ENCODE measurements at regions not wholly inside any gene's neighbourhood (a gene's known extent, or its start where the extent isn't known, plus 50 kb on each side); places are given as distances from the start of the nearest gene placed in this dataset.
"Not testable (repeated sequence)": the region's sequence is repeated elsewhere in the genome, so short reads cannot be mapped to it uniquely, and the experiment has no call there.

DNA sequence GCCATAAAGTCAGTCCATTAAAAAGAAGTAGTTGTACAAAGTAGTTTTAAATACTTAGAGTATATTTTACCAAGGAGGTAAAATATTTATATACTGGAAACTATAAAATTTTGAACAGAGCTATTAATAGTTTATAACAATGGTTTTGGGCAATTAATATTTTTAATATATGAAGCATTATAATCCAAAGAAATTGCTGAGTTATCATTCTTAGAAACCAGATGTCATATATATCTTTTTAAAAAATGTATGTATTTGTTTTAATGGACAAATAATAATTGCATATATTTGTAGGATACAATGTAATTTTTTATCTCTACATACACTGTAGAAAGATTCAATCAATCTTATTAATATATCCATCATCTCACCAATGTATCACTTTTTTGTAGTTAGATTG lies 207.8 kb downstream of the CXXC4 start:
- Histone ChIP-seq H3K4me1 (ENCODE audit: control insufficient read depth in 1 of 2, low read depth in 2 of 2) (no peaks in the 10 kb centered on the region), H3K36me3 (no peaks in the 10 kb centered on the region)
- ATAC-seq (ENCODE audit: insufficient number of reproducible peaks, low FRiP score, low read depth) = no peak

DNA sequence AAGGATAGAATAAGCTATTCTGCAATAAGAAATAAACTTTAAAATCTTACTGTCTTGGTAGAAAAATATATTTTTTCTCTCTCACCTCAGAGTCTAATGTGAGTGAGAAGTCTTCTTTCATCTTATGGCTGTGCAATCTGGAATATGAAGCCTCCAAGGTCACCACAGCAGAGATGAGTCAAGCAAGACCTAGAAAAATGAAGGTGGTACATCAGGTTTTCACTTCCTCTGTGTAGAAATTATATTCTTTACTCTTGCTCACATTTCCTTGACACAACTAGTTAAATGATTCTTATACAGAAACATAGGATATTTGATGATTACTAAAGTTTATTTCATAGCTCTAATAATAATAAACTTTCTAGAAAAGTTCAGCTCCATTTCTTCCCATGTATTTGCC lies 211.4 kb downstream of the CXXC4 start:
- H3K9me3 ChIP-seq = no peaks in the 10 kb centered on the region
- DNase-seq (ENCODE audit: low spot score) = no peak
- H3K27me3 ChIP-seq (replicated peaks; ENCODE audit: insufficient read depth) = no peaks in the 10 kb centered on the region
- H3K27ac ChIP-seq = no peak overlapping the region
- H3K4me1 ChIP-seq (ENCODE audit: control insufficient read depth in 1 of 2, low read depth in 2 of 2) = no peaks in the 10 kb centered on the region
- TF ChIP-seq, protein P1, sequence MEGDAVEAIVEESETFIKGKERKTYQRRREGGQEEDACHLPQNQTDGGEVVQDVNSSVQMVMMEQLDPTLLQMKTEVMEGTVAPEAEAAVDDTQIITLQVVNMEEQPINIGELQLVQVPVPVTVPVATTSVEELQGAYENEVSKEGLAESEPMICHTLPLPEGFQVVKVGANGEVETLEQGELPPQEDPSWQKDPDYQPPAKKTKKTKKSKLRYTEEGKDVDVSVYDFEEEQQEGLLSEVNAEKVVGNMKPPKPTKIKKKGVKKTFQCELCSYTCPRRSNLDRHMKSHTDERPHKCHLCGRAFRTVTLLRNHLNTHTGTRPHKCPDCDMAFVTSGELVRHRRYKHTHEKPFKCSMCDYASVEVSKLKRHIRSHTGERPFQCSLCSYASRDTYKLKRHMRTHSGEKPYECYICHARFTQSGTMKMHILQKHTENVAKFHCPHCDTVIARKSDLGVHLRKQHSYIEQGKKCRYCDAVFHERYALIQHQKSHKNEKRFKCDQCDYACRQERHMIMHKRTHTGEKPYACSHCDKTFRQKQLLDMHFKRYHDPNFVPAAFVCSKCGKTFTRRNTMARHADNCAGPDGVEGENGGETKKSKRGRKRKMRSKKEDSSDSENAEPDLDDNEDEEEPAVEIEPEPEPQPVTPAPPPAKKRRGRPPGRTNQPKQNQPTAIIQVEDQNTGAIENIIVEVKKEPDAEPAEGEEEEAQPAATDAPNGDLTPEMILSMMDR (IDR thresholded peaks at IDR 0.05) = no peak
- no peak for ATAC-seq (ENCODE audit: insufficient number of reproducible peaks, low FRiP score, low read depth)
- no peaks in the 10 kb centered on the region for H3K36me3 ChIP-seq
- no peak overlapping the region for H3K4me3 ChIP-seq

More for the DNA sequence above, 207.8 kb downstream of the CXXC4 start:
- Histone ChIP-seq H3K9me3 (no peaks in the 10 kb centered on the region), H3K4me3 (no peak overlapping the region), H3K27ac (no peak overlapping the region), H3K27me3 (replicated peaks; ENCODE audit: insufficient read depth) (no peaks in the 10 kb centered on the region)
- DNase-seq (ENCODE audit: low spot score) = no peak
- TF ChIP-seq, protein P1 (IDR thresholded peaks at IDR 0.05) = no peak

DNA sequence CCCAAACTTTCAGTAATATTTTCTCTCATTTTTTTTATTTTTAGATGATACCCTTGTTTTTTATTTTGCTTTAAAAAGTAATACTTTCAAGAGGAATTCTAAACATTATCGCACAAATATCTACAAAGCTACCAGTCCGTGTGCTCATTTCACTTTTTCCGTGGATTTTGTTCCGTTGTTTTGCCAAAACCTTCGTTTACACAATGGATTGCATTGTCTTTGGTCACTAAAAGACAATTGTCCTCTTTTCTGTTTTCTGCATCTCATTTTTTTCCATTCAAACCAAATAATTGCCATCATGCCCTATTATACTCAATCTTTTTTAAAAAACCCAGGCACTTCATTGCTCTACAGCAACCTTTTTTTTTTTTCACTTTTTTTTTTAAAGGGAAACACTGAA lies 214.9 kb downstream of the CXXC4 start:
- no peak for DNase-seq (ENCODE audit: low spot score)
- H3K36me3 ChIP-seq = no peaks in the 10 kb centered on the region
- no peaks in the 10 kb centered on the region for H3K4me1 ChIP-seq (ENCODE audit: control insufficient read depth in 1 of 2, low read depth in 2 of 2)
- TF ChIP-seq, protein P1 (IDR thresholded peaks at IDR 0.05) = no peak
- no peaks in the 10 kb centered on the region for H3K27me3 ChIP-seq (replicated peaks; ENCODE audit: insufficient read depth)
- H3K9me3 ChIP-seq = no peaks in the 10 kb centered on the region
- no peak overlapping the region for H3K27ac ChIP-seq
- no peak for ATAC-seq (ENCODE audit: insufficient number of reproducible peaks, low FRiP score, low read depth)
- no peak overlapping the region for H3K4me3 ChIP-seq

DNA sequence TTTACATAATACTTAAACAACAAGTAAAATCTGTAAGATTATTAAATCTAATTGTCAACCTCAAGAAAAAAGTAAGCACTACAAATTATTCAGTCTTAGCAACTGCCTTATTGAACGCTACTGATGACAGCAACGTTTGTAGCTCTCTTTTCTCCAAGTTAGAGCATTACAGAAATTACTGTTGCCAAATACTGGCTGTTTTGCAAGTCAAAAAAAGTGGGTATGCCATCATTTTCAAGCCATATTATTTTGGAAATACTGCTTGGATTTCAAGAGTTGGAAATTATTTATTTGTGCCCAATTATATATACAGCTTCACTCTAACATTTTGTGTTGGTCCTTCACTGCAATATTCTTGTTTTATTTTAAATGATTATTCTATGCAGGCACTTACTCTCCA lies 221.7 kb downstream of the CXXC4 start:
- ATAC-seq (ENCODE audit: insufficient number of reproducible peaks, low FRiP score, low read depth) (no peak), DNase-seq (ENCODE audit: low spot score) (no peak)
- TF ChIP-seq, protein P1 (IDR thresholded peaks at IDR 0.05) = no peak
- Histone ChIP-seq H3K4me1 (ENCODE audit: control insufficient read depth in 1 of 2, low read depth in 2 of 2) (no peaks in the 10 kb centered on the region), H3K9me3 (no peaks in the 10 kb centered on the region), H3K4me3 (no peak overlapping the region), H3K36me3 (no peaks in the 10 kb centered on the region), H3K27ac (no peak overlapping the region), H3K27me3 (replicated peaks; ENCODE audit: insufficient read depth) (no peaks in the 10 kb centered on the region)

DNA sequence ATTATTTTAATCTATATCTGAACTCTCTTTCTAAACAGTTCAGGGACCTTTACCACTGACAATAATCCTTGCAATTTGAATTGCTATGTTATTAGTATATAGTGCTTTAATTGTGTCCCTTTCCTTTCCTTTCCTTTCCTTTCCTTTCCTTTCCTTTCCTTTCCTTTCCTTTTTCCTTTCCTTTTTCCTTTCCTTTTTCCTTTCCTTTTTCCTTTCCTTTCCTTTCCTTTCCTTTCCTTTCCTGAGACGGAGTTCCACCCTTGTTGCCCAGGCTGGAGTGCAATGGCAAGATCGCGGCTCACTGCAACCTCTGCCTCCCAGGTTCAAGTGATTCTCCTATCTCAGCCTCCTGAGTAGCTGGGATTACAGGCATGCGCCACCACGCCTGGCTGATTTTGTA lies 225.1 kb downstream of the CXXC4 start:
- not testable (repeated sequence) for H3K27me3 ChIP-seq (replicated peaks; ENCODE audit: insufficient read depth); H3K4me3 ChIP-seq; H3K27ac ChIP-seq; H3K9me3 ChIP-seq; ATAC-seq (ENCODE audit: insufficient number of reproducible peaks, low FRiP score, low read depth); DNase-seq (ENCODE audit: low spot score); H3K4me1 ChIP-seq (ENCODE audit: control insufficient read depth in 1 of 2, low read depth in 2 of 2); H3K36me3 ChIP-seq

DNA sequence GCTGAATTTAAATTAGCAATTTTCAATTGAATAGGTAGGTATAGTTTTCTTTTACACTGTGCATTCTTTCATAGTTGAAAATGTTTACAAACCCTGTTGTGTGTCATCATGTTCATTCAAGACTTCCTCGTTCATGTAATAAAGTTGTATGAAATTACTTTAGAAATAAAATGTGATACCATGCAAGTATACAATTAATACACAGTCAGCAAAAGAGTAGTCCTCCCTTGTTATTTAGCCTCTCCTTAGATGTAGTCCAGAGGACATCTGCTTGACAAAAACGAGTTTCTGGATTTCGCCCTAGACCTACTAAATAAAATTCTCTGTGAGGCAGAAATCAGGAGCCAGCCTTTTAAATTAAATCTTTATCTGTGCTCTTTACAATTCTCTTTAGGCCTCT lies 231.6 kb downstream of the CXXC4 start:
- TF ChIP-seq, protein P1 (IDR thresholded peaks at IDR 0.05) = no peak
- DNase-seq (ENCODE audit: low spot score) = no peak
- H3K4me1 ChIP-seq (ENCODE audit: control insufficient read depth in 1 of 2, low read depth in 2 of 2) = no peaks in the 10 kb centered on the region
- no peak for ATAC-seq (ENCODE audit: insufficient number of reproducible peaks, low FRiP score, low read depth)
- no peaks in the 10 kb centered on the region for H3K9me3 ChIP-seq
- H3K4me3 ChIP-seq = no peak overlapping the region
- H3K36me3 ChIP-seq = no peaks in the 10 kb centered on the region
- H3K27ac ChIP-seq = no peak overlapping the region
- no peaks in the 10 kb centered on the region for H3K27me3 ChIP-seq (replicated peaks; ENCODE audit: insufficient read depth)

All from thoracic aorta (tissue), 2 donors.